HG03175 (cell line): ENCODE measurements at regions not wholly inside any gene's neighbourhood (a gene's known extent, or its start where the extent isn't known, plus 50 kb on each side); places are given as distances from the start of the nearest gene placed in this dataset.
"Not testable (repeated sequence)": the region's sequence is repeated elsewhere in the genome, so short reads cannot be mapped to it uniquely, and the experiment has no call there.

ENCODE experiments used
- ATAC-seq: cut with Tn5 transposase; IDR thresholded peaks from one replicate; pipeline ENCODE4 v1.9.1; 2021; ENCODE audit warnings: mild to moderate bottlenecking, moderate library complexity; ENCODE audit not compliant: unreplicated experiment

DNA sequence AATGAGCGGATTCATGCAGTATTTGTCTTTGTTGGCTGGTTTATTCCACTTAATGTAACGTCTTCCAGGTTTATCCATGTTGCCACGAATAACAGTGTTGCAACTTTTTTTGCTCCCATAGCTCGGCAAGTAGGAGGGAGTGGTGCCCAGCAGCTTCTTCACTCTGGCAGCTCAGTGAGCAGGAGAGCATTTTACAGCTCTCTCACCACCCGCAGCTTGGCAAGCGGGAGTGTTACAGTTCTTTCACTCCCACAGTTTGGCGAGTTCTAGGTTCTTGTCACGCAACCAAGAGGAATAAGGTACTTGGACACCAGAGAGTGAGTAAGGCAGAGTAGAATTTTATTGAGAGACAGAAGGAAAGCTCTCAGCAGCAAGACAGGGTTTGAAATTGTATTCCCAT, 935.2 kb downstream of the TBL1XR1 start:
- no peak for ATAC-seq

DNA sequence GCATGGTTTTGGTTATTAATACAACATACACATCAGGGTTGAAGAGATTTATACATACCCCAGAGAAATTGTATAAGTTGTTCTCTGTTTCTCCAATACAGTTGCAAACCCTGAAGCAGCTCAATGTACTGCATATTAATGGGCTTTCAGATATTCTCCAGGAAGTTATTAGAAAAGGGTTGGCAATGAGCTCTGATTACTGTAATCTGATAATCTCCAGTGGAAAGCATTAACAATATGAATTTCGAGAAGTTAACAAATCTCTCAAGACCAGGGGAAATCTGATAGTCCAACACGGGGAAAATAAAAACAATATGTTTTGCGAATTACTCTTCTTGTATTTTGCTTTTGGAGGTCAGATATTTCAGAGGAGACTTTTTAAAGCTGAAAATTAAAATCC, 950.1 kb downstream of the TBL1XR1 start:
- no peak for ATAC-seq

DNA sequence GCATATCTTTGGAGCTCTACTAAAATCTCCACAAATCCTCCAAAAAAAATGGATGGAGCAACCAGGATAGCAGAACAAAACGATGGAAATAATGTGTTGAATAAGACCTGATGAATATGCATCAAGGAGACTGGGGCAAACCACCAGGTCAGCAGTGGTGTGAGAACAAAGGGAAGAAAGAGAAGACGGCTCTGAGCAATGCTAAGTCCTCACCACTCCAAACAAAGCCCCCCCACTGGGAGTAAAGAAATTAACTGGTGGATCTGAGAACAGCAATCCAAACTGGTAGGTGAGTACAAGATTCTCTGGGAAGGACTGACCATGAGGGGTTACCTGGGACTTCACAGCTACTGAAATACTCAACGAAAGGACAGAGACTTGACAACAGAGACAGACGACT, 977.3 kb downstream of the TBL1XR1 start:
- no peak for ATAC-seq

DNA sequence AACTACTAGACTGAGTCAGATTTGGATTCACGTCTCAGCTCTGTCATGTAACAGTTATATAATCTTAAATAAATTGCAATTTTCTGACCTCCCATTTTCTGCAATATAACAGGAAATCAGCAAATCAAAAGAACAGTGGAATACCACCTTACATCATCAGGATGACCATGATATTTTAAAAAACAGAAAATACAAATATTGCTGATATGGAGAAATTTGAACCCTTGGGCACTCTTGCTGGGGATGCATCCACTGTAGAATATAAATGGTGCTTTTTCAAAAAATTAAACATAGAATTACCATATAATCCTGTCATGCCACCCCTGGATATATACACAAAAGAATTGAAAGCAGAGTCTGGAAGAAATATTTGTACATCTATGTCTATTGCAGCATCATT, 982.5 kb downstream of the TBL1XR1 start:
- no peak for ATAC-seq

DNA sequence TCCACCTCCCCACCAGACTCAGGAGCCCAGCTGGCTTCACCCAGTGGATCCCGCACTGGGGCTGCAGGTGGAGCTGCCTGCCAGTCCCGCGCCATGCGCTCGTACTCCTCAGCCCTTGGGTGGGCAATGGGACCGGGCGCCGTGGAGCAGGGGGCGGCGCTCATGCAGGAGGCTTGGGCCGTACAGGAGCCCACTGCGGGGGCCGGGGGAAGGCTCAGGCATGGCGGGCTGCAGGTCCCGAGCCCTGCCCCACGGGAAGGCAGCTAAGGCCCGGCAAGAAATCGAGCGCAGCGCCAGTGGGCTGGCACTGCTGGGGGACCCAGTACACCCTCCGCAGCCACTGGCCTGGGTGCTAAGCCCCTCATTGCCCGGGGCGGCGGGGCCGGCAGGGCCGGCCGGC, 984.0 kb downstream of the TBL1XR1 start:
- not testable (repeated sequence) for ATAC-seq

DNA sequence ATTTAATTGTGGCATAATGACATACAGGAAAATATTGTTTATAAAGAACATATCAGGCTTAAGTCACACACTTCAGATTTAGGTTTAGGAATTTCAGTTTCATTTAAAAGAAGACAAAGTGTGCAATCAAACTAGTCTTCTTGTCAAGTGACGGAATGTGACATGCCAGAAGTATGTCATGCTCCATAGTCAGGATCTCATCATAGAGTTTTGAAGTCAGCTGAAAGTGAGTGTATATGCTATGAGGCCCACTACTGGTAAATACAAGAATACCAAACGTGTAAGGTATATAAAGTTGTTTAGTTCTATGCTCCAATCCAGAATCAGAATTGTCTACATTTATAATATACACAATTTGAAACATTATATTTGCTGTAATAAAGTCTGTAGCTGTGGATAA, 988.4 kb downstream of the TBL1XR1 start:
- ATAC-seq, result no peak

DNA sequence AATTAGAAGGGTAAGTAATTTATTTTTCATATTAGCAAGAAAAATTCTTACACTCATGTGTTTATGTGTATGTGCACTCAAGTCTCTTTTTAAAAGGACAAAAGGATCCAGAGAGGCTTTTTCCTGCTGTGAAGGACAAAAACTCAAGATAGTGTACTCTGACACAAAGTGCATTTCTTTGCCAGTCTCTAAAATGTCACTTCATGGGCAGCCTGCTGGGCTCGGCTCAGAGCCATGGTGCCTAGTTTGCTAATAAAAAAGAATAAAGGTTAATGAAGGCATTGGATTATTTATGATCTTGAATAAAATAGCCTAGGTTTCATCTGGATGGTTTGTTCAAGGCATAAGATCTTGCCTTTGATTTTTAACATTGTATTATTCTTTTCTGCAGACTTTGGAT, 989.0 kb downstream of the TBL1XR1 start:
- no peak for ATAC-seq

DNA sequence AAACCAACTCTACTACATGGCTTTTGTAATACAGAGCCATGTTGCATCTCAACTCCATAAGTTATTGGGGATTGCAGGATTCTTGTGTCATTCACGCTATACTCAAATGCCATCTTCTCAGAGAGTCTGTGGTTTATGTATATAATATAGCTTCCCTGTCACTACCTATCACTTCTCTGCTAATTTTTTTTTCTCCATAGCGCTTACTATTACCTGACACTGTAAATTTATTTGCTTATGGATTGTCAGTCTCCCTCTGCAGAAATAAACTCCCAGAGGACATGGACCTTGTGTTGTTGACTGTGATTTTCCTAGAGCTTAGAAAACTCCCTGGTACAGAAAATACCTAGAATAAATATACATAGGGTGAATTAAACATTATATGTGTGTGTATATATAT, 990.5 kb downstream of the TBL1XR1 start:
- ATAC-seq, result no peak

DNA sequence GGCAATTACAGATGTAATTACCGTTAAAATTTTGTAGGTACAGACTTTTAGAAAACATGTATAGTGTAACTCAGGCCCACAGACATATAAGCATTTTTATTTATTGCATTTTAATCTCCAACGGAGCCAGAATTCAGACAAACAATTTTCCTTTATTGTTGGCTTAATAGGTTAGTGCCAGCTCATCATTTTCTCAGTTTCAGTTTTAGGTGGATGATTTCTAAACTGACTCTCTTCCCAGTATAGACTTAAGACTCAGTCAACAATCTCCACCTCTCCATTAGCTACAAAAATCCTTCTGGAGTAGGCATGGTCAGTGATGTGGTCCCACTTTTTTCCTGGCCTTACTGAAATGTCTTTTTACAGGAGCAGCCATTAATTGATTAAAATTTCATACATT, 994.6 kb downstream of the TBL1XR1 start:
- ATAC-seq, result no peak

DNA sequence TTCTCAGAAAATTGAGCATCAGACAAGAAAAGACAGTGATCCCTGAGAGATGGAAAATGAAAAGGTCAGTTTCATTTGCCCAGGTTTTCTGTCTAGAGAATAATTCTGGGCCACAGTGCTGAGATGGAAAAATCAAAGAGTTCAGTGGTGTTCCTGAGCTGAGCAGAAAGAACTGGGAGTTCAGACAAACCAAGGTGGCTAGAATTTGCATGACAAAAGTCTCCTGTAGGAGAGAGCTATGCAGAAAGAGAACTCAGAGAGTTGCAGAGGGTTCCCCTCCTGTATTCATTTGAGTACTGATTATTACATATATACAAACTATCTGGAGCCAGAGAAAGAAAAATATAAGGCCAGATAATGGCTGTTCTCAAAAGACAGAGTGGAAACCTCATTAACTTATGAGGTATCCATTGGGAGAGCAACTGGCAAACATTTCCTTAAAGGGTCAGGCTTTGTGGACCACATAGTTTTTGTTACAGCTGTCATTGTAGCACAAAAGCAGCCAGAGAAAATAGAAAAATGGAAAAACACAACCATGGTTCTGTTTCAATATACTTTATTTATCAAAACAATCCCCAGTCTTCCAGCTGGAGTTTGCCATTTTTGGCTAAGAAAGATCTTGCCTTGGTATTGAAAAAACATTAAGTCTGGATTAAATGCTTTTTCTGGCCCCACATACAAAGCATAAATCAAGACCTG, 1004.1 kb downstream of the TBL1XR1 start:
- ATAC-seq, result no peak

DNA sequence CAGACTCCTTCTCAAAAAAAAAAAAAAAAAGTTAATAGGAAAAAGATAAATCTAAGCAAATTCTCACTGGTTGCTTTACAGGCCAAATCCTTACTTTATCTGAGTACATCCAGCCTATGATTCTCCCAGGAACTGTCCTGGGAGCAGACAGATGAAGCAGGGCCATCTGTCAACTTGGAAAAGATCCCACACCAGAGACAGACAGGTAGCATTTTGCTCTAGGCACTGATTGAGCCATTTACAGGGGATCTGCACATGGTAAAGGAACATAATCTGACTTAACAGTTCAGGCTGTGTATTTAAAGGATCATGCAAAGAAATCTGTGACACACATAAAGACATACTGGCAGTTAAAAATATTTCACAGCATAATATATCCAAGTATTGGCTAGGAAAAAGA, 1006.5 kb downstream of the TBL1XR1 start:
- no peak for ATAC-seq

DNA sequence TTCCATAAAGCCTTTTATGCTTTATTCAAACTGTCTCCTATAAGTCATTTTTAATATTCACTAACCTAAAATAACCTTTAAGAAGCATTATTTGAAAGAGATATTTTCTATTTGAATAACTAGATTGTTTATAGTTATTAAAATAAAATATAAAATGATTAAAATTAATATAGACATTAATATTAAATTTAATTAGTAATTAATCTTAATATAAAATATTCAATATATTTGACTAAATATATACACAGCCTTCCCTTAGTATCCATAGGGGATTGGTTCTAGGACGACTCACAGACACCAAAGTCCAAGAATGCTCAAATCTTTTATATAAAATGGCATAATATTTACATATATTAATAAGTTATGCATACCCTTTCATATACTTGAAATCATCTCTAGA, 1014.1 kb downstream of the TBL1XR1 start:
- ATAC-seq, result no peak

DNA sequence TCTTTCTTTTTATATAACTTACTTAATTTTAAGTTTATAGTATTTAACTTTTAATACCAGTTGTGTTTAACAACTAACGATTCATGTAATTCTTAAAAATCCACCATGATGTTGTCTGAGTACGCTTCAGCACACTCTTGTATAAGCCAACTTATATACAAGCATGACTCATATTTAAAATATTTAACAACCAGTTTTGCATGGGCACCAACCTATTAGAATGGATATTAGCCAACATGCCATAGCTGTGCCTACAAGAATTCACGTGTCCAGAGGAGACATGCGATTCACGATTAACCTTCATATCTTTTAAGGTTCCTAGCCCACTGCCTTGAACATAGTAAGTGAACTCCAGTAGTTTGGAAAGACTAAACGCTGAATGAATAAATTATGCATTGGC, 1023.2 kb downstream of the TBL1XR1 start:
- no peak for ATAC-seq

DNA sequence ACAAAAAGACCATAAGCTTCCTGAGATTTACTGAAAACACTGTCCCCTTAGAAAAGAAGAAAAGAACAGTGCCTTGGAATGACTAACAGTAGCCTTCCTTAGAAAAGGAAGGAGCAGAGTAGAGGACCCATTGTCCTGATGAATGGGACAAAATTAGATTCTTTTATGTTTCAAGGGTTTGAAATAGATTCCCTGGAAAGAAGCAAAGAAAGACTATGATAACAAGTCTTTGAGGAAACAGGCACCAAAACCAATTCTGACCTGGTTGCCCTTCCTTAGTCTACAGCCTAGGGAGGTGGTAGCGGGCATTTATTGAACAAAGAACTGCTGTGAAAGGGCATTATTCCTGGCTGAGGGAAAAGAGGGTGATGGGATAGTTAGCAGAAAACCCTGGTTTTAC, 1024.8 kb downstream of the TBL1XR1 start:
- ATAC-seq, result no peak

DNA sequence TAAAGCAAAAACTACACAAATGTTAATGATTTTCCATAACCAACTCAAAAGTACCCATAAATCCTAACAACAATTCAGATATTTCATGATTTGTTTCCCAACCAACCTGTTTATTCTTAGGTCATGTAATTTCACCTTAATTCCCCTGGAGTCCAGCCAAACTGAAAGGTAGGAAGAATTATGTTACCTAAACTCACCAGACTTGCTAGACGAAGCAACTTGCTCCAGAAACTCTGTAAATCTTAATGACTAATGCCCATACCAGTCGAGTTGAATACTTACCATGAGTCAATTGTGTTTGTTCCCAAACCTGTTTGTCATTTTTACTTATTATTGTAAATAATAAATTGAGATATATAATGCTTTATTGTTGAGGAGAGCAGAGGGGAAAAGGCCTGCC, 1030.0 kb downstream of the TBL1XR1 start:
- ATAC-seq, result no peak

DNA sequence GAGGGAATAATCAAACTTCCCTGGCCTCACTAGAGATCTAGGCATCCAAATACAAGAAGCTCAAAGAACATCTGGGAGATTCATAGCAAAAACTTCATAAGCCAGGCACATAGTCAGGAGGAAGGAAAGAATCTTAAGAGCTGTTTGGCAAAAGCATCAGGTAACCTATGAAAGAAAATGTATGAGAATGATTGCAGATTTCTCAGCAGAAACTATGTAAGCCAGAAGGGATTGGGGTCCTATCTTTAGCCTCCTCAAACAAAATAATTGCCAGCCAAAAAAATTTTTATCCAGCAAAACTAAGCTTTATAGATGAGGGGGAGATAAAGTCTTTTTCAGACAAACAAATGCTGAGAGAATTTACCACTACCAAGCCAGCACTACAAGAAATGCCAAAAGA, 1036.3 kb downstream of the TBL1XR1 start:
- ATAC-seq, result no peak

DNA sequence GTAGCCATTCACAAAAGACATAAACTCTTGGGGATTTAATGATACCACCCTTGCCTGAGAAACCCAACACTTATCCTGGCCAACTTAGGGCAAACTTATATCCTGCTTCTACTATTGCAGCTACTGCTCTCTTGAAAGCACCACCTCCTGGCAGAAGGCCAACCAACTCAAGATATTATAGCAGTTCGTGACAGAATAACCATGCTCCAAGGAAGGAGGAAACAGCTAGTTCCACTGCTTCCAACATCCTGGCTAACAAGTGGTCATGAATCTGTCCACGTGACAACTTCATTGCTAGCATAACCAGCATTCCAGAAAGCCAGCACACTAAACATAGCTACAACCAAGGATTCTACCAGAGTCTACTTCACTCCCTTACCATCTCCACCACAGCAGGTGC, 1037.5 kb downstream of the TBL1XR1 start:
- no peak for ATAC-seq

DNA sequence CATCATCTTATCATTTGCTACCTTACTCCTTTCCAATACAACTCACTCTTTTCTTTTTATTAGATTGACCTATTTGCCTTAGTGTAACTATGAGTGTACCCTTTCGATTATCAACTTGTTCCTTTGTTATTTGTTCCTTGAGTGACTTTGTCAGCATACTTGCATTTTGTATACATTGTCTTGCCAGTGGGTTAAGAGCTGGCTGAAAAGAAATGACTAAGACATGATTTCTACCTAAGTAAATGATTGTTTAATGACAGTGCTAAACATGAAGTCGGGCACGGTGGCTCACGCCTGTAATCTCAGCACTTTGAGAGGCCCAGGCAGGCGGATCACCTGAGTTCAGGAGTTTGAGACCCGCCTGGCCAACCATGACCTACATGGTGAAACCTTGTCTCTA, 1042.3 kb downstream of the TBL1XR1 start:
- no peak for ATAC-seq

DNA sequence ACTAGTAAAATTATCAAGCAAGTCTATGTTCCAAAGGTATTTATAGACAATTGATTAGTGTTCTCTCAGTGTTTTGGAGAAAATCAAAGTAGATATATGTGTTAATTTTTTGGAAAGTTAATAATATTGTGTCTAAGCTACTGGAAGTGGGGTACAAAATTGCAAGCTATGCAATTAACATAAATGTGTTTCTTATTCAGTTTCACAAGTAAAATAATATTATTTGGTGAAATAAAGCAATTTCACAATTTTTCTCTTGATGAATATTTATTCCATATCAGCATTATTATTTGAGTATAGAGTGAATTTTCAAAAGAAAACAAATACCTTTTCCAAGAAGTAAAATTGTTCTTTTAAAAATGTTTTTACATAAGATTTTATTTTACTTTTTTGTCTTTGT, 1047.7 kb downstream of the TBL1XR1 start:
- ATAC-seq, result no peak

DNA sequence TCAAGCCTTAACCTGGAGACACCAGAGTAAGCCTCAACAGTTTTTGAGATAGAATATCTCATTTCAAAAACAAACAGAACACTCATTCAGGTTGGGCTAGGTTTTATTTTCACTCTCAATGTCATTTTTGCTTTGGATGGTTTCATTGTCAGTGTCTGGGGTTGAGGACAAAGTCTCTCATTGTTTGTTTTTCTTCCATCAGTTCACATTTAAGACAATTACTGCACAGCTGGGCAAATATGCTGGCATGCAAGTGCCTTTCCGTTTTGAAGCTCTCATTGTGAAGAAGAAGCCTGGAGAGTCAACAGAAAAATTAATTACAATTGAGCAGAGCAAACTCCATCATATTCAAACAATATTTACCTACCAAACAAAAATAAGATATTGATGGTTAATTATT, 1050.0 kb downstream of the TBL1XR1 start:
- no peak for ATAC-seq

DNA sequence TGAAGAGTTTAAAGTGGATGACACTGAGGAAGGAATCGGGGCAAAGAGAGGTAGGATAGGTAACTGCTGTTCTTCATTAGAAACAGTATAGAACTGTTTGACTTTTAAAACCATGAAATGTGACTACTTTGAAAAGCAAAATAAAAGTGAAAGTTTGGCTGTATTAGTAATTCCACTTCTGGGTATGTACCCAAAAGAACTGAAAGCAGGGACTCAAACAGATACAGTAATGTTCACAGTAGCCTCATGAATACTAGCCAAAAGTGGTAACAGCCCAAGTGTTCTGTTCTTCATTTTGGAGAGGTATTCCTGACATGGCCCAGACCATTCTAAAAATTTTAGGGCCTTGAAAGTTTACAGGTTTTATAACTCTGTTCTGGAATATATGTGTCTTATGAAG, 1055.4 kb downstream of the TBL1XR1 start:
- ATAC-seq, result no peak

DNA sequence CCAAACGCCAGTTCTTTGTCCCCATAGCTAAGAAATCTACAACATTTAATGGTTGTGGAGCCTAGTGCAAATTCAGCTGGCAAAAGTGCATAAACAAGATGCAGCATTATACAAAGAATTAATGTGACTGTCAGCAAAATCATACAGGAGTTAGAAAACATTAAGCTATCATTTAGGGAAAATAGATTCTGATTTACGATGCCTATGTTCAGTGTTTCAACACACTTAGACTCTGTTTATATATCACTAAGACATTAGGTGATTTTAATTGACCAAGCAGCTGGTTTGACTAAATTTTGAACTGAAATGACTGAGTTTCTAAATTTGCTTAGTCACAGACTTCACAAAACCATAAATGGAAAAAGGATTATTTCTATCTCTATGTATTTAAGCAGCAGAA, 1076.8 kb downstream of the TBL1XR1 start:
- ATAC-seq, result no peak

DNA sequence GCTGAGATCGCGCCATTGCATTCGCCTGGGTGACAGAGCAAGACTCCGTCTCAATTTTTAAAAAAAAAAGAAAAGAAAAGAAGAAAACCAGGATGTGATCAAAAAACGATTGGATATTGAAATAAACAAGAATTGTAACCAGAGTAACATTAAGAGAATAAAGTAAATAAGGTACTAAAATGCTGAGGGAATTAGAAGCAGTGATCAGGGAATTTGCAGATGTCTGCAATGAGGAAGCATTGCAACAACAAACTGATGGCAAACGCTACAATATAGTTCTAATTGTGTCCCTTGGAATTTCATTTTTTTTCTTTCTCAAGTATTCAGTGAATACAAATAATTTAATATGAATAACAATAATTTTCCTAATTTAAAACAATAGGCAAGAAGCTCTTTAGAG, 1077.5 kb downstream of the TBL1XR1 start:
- ATAC-seq, result no peak

DNA sequence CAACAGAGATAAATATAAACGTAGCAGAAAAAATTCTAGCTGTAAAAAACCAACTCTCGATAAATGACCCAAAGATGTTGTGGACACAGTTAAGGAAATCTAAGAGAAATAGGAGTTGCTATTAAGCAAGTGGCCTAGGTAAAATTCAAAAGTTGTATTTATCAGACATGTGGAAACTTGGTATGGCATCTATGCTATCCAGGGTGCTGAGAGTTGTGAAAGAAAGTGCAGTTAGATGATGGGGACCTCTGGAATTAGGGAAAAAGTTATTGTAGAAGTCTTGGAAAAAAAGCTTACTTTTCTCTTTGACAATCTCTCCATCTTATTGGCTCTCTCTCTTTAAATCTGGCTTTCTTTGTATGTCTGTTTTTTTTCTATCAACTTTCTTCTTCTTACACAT, 1090.9 kb downstream of the TBL1XR1 start:
- ATAC-seq, result no peak
